Keratinocyte (primary cell): ENCODE measurements at regions not wholly inside any gene's neighbourhood (a gene's known extent, or its start where the extent isn't known, plus 50 kb on each side); places are given as distances from the start of the nearest gene placed in this dataset.

Experiments
- EZH2 ChIP-seq: IDR thresholded peaks from one replicate; pipeline ENCODE4 v1.6.1; 2012; ENCODE audit warnings: inconsistent platforms, mild to moderate bottlenecking, low read length, moderate library complexity
- TF ChIP-seq, protein P1 (sequence below), 3 experiments: IDR thresholded peaks in 1 of 3; conservative IDR thresholded peaks in 1 of 3; optimal IDR thresholded peaks in 1 of 3; 2 replicates in 2 of 3; 3 replicates in 1 of 3; pipeline versions ENCODE3 to v1.5.1; 2011; ENCODE audit warnings: low read length in 3 of 3, mild to moderate bottlenecking in 3 of 3, moderate library complexity in 2 of 3, control low read depth in 1 of 3, inconsistent platforms in 1 of 3; ENCODE audit not compliant: insufficient read depth in 2 of 3; ENCODE audit errors: extremely low read depth in 1 of 3

DNA sequence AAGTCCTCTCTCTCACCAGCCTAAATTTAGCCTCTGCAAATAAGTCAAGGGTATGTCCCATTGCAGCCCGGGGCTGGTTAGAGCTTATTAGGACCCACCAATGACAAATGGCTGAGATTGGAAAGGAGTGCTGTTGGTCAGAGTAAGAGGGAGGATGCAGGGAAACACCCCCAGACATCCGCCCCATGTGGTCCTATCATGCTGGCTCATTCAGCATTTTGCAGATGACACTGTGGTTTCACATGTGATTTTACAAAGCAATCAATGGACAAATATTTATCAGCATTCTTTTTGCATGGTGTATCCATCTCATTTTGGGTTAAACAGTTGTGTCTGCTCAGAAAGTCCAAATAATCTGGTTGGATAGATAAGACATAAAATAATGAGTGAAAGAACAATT is 152.2 kb upstream of the EXOC2 start:
- TF ChIP-seq, protein P1, sequence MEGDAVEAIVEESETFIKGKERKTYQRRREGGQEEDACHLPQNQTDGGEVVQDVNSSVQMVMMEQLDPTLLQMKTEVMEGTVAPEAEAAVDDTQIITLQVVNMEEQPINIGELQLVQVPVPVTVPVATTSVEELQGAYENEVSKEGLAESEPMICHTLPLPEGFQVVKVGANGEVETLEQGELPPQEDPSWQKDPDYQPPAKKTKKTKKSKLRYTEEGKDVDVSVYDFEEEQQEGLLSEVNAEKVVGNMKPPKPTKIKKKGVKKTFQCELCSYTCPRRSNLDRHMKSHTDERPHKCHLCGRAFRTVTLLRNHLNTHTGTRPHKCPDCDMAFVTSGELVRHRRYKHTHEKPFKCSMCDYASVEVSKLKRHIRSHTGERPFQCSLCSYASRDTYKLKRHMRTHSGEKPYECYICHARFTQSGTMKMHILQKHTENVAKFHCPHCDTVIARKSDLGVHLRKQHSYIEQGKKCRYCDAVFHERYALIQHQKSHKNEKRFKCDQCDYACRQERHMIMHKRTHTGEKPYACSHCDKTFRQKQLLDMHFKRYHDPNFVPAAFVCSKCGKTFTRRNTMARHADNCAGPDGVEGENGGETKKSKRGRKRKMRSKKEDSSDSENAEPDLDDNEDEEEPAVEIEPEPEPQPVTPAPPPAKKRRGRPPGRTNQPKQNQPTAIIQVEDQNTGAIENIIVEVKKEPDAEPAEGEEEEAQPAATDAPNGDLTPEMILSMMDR (optimal IDR thresholded peaks at IDR 0.05 in 1 of 3, IDR thresholded peaks at IDR 0.05 in 1 of 3, conservative IDR thresholded peaks at IDR 0.05 in 1 of 3; ENCODE audit: extremely low read depth in 1 of 3, insufficient read depth in 2 of 3, low read length in 3 of 3): no peak
- TF ChIP-seq EZH2: no peak
